ENCODE measurements at regions not wholly inside any gene's neighbourhood (a gene's known extent, or its start where the extent isn't known, plus 50 kb on each side); places are given as distances from the start of the nearest gene placed in this dataset.

DNA sequence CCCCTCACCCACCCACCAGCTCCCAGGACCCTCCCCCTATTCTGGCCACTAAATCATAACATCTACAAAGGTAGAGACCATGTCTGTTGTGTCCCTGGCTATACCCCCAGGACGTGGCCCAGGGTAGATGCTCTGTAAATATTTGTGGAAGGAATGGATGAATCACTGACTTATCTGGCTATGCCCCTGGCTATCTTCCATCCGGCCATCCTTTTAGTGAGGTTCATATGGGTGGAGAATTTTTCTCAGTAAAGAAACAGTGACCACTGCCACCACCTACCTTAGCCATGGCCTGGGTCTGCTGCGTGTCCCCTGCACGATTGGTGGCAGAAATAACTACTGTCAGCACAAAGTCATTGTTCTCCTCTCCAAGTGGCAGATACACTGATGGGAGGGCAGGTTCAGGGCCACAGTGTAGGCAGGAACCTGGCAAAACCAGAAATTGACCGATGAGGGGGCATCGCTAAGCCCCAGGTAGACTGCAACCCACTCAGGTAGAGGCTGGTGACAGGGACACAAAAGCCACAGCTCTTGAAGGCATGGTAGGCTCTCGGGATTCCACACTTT, 63.1 kb upstream of the BCO1 start:
- TF ChIP-seq TCF12 (IDR thresholded peaks at IDR 0.05; ENCODE audit: low read depth) (no peak), NFIC (IDR thresholded peaks at IDR 0.05) (no peak), TAF1 (IDR thresholded peaks at IDR 0.05; ENCODE audit: low read depth) (no peak), EGR1 (IDR thresholded peaks at IDR 0.05) (no peak), TEAD4 (IDR thresholded peaks at IDR 0.05) (no peak), FOXM1 (IDR thresholded peaks at IDR 0.05; ENCODE audit: borderline replicate concordance, low read depth) (no peak)
- TF ChIP-seq, protein P1, sequence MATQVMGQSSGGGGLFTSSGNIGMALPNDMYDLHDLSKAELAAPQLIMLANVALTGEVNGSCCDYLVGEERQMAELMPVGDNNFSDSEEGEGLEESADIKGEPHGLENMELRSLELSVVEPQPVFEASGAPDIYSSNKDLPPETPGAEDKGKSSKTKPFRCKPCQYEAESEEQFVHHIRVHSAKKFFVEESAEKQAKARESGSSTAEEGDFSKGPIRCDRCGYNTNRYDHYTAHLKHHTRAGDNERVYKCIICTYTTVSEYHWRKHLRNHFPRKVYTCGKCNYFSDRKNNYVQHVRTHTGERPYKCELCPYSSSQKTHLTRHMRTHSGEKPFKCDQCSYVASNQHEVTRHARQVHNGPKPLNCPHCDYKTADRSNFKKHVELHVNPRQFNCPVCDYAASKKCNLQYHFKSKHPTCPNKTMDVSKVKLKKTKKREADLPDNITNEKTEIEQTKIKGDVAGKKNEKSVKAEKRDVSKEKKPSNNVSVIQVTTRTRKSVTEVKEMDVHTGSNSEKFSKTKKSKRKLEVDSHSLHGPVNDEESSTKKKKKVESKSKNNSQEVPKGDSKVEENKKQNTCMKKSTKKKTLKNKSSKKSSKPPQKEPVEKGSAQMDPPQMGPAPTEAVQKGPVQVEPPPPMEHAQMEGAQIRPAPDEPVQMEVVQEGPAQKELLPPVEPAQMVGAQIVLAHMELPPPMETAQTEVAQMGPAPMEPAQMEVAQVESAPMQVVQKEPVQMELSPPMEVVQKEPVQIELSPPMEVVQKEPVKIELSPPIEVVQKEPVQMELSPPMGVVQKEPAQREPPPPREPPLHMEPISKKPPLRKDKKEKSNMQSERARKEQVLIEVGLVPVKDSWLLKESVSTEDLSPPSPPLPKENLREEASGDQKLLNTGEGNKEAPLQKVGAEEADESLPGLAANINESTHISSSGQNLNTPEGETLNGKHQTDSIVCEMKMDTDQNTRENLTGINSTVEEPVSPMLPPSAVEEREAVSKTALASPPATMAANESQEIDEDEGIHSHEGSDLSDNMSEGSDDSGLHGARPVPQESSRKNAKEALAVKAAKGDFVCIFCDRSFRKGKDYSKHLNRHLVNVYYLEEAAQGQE (IDR thresholded peaks at IDR 0.05; ENCODE audit: low read depth), result no peak
- TF ChIP-seq, protein P2, sequence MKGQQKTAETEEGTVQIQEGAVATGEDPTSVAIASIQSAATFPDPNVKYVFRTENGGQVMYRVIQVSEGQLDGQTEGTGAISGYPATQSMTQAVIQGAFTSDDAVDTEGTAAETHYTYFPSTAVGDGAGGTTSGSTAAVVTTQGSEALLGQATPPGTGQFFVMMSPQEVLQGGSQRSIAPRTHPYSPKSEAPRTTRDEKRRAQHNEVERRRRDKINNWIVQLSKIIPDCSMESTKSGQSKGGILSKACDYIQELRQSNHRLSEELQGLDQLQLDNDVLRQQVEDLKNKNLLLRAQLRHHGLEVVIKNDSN (IDR thresholded peaks at IDR 0.05), result no peak

- TF ChIP-seq, protein P1 (IDR thresholded peaks at IDR 0.05; ENCODE audit: low read depth), result no peak
- TF ChIP-seq, protein P2 (IDR thresholded peaks at IDR 0.05), result no peak
- no peak for TF ChIP-seq YY1 (IDR thresholded peaks at IDR 0.05; ENCODE audit: low read depth)
- TF ChIP-seq TCF12 (IDR thresholded peaks at IDR 0.05; ENCODE audit: low read depth), result no peak
- no peak for TF ChIP-seq NFIC (IDR thresholded peaks at IDR 0.05)
- TF ChIP-seq FOXM1 (IDR thresholded peaks at IDR 0.05; ENCODE audit: borderline replicate concordance, low read depth), result no peak
- TF ChIP-seq, protein P3, sequence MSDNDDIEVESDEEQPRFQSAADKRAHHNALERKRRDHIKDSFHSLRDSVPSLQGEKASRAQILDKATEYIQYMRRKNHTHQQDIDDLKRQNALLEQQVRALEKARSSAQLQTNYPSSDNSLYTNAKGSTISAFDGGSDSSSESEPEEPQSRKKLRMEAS (IDR thresholded peaks at IDR 0.05), result no peak
- no peak for TF ChIP-seq ZBTB7A (IDR thresholded peaks at IDR 0.05; ENCODE audit: low read depth)
- TF ChIP-seq TEAD4 (IDR thresholded peaks at IDR 0.05), result no peak
- TF ChIP-seq TAF1 (IDR thresholded peaks at IDR 0.05; ENCODE audit: low read depth), result no peak
- TF ChIP-seq CREB1 (IDR thresholded peaks at IDR 0.05; ENCODE audit: low read depth), result no peak
- no peak for TF ChIP-seq EGR1 (IDR thresholded peaks at IDR 0.05)
- no peak for TF ChIP-seq EP300 (IDR thresholded peaks at IDR 0.05; ENCODE audit: borderline replicate concordance)
- TF ChIP-seq CEBPB (IDR thresholded peaks at IDR 0.05), result no peak
- no peak for TF ChIP-seq RAD21 (IDR thresholded peaks at IDR 0.05; ENCODE audit: low read depth)
Observed at GRCh38 chr16:81174644-81175324, 63.7 kb upstream of the BCO1 start.

DNA sequence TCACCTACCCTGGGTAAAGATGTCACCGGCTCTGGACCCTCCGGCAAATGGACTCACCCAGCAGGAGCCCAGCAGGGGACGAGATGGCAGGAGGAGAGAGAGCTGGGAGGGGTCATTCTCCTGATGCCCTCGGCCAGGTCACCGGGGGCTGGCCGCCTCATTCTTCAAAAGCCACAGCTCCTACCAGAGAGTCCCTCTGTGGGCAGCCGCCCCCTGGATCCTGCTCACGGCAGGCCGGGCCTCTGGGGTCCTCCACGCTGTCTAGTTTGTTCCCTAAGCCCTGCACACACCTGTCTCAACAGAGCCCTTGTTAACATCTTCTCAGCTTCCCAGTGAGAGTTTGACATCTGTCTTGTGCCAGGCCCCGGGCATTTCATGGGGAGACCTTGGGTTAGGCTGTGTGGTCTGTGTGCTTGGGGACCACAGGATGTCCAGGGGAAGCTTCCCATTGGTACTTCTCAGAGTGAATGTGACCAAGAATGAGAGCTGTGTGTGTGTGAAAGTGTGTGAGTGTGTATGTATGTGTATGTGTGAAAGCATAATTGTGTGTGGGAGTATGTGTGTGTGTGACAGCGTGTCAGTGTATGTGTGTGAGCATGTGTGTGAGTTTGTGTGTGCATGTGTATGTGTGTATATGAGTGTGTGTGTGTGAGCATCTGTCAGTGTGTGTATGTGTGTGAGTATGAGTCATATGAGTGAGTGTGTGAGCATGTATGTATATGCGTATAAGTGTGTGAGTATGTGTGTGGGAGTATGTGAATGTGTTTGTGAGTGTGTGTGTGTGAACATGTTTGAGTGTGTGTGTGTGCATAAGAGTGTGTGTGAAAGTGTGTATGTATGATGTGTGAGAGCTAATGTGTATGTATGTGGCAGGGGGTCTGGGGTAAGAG, 65.5 kb upstream of the BCO1 start:
- TF ChIP-seq, protein P3 (IDR thresholded peaks at IDR 0.05), result no peak
- no peak for TF ChIP-seq TEAD4 (IDR thresholded peaks at IDR 0.05)
- TF ChIP-seq TCF12 (IDR thresholded peaks at IDR 0.05; ENCODE audit: low read depth), result no peak
- TF ChIP-seq, protein P2 (IDR thresholded peaks at IDR 0.05), result no peak
- TF ChIP-seq RAD21 (IDR thresholded peaks at IDR 0.05; ENCODE audit: low read depth), result no peak

DNA sequence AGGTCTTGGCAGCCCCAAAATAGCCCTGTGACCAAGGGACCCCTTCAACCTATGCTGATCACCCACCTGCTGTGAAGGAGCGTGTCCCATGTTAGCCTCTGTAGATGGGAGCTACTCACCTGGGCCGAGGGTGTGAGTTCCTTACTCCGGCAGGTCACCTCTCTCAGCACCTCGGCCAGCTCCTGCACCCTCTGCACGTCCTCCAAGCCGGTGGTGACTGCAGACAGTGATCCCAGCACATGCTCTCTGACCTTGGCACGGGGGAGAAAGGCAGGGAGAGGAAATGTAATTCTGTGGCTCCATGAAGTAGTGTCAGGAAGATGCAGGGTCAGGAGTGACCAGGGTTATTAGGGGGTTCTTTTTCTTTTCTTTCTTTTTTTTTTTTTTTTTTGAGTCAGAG, 67.7 kb upstream of the BCO1 start:
- TF ChIP-seq, protein P1 (IDR thresholded peaks at IDR 0.05; ENCODE audit: low read depth), result peak; percentile 90
- TF ChIP-seq, protein P3 (IDR thresholded peaks at IDR 0.05), result no peak
- TF ChIP-seq RAD21 (IDR thresholded peaks at IDR 0.05; ENCODE audit: low read depth), result no peak
